ENCODE measurements at regions not wholly inside any gene's neighbourhood (a gene's known extent, or its start where the extent isn't known, plus 50 kb on each side); places are given as distances from the start of the nearest gene placed in this dataset.

DNA sequence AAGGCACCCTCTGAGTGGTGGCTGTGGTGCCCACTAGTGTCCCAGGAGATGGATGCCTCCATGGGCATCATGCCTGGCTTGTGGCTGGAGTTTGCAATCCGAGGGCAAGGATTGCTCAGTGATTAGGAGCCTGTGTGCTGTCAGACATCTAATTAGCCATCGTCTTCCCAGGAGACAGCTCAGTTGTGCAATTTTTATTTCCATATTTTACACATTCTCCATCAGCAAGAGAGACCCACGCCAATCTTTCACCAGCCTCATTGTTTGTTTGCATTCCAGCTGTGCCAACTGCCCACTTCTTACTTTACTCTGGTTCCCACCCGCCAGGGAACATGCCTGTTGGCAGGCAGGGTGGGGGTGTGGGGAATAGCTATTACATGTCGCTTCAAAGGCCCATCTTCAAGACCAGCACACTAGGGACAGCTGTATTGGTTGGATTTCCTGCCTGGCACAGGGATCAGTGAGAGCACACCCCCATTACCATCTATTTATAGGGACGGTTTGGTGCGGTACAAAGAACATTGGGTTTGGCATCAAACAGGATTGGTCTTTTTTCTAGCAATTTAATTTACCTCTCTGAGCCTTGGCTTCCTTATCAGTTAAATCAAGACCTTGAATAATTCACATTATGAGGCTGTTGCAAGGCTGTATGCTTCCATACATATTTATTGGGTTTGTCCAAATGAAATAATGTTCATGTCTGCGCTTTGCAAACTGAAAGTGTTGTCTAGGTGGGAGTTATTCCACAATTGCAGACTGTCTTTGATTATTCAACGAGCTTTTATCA, 80.7 kb upstream of the NAV2 start:
- Histone ChIP-seq H3K79me1 (ENCODE audit: low read depth, low read length) (no peaks in the 10 kb centered on the region), H3K14ac (ENCODE audit: insufficient read length) (no peak overlapping the region), H4K91ac (replicated peaks; ENCODE audit: insufficient read length, low read length) (no peak overlapping the region), H3K18ac (ENCODE audit: extremely low read depth, low read length) (no peak overlapping the region), H4K20me1 (replicated peaks in 1 of 2; ENCODE audit: control insufficient read depth in 1 of 2, insufficient read depth in 2 of 2, low read length in 2 of 2) (no peaks in the 10 kb centered on the region), H3K4ac (replicated peaks; ENCODE audit: insufficient read length, low read depth, low read length) (no peak overlapping the region), H4K5ac (ENCODE audit: insufficient read length, low read depth, low read length) (no peak overlapping the region), H3K27me3 (replicated peaks in 1 of 4; ENCODE audit: control insufficient read depth in 3 of 4, extremely low read depth in 1 of 4, insufficient read depth in 3 of 4, low read length in 3 of 4) (no peaks in the 10 kb centered on the region), H2BK120ac (replicated peaks; ENCODE audit: low read depth, low read length) (no peak overlapping the region), H3K23me2 (ENCODE audit: low read depth, low read length) (no peaks in the 10 kb centered on the region; the same call in 1 of the 2 replicates), H3K36me3 (ENCODE audit: control insufficient read depth in 2 of 4, insufficient read depth in 4 of 4, low read length in 3 of 4) (no peaks in the 10 kb centered on the region), H3K4me3 (ENCODE audit: extremely low read depth in 1 of 4, insufficient read depth in 2 of 4, low read depth in 3 of 4, low read length in 4 of 4) (no peak overlapping the region), H2AFZ (ENCODE audit: low read length) (no peak overlapping the region), H3K56ac (replicated peaks; ENCODE audit: insufficient read length, low read depth, low read length) (no peak overlapping the region), H3K4me1 (replicated peaks in 1 of 4; ENCODE audit: control insufficient read depth in 3 of 4, insufficient read depth in 4 of 4, low read length in 3 of 4) (no peaks in the 10 kb centered on the region; a peak in 1 of 7 replicates), H2BK15ac (ENCODE audit: low read length) (no peak overlapping the region), H3K23ac (ENCODE audit: insufficient read length) (no peak overlapping the region), H3K9me3 (ENCODE audit: insufficient read depth in 2 of 2, low read depth in 1 of 2, low read length in 1 of 2) (no peaks in the 10 kb centered on the region), H2BK12ac (ENCODE audit: low read depth, low read length) (no peak overlapping the region), H4K8ac (ENCODE audit: extremely low read depth, insufficient read depth, low read length) (no peak overlapping the region), H2BK5ac (ENCODE audit: low read depth, low read length) (no peak overlapping the region), H3K79me2 (ENCODE audit: control insufficient read depth in 1 of 2, insufficient read depth in 2 of 2, low read length in 2 of 2) (no peaks in the 10 kb centered on the region), H2AK5ac (ENCODE audit: low read depth, low read length) (no peak overlapping the region), H2BK20ac (ENCODE audit: low read length) (no peak overlapping the region), H3K9ac (replicated peaks in 1 of 4; ENCODE audit: extremely low read depth in 1 of 4, low read depth in 3 of 4, low read length in 3 of 4) (no peak overlapping the region), H3K4me2 (ENCODE audit: insufficient read depth in 1 of 2, low read depth in 2 of 2, low read length in 2 of 2) (no peak overlapping the region), H3K27ac (ENCODE audit: low read depth, low read length) (no peak overlapping the region)
- DNase-seq (ENCODE audit: low read depth in 1 of 2, low spot score in 2 of 2) (no peak), FAIRE-seq (no peak)
- WGBS, 2 experiments (ENCODE audit: extremely low coverage in 1 of 2, insufficient coverage in 1 of 2, insufficient read length in 1 of 2, insufficient replicate concordance in 2 of 2, low coverage in 1 of 2, low lambda C conversion rate in 2 of 2, missing lambda C conversion rate in 1 of 2) = 83% methylated on average over 9 of the region's 9 CpGs; no CpG with 5 or more reads in 1 of the 2 experiments
- POLR2A ChIA-PET (ENCODE audit: partially characterized antibody) = no interaction called here
- CTCF ChIA-PET (ENCODE audit: partially characterized antibody) = interaction anchor here (1.0 to 1.5 kb wide), 3 partner anchors 17 to 111 kb away, joined by 3 to 7 read pairs (median 4); no protein-coding TSS in a partner anchor
- TF ChIP-seq YY1 (IDR thresholded peaks at IDR 0.05; ENCODE audit: low read depth, low read length) (no peak), BACH1 (IDR thresholded peaks at IDR 0.05; ENCODE audit: low read length) (no peak), CHD2 (IDR thresholded peaks at IDR 0.05; ENCODE audit: low read length) (no peak), RXRA (IDR thresholded peaks at IDR 0.05; ENCODE audit: insufficient read depth, low read depth, low read length) (no peak), CBX5 (IDR thresholded peaks at IDR 0.05; ENCODE audit: low read depth, low read length) (no peak), HDAC6 (IDR thresholded peaks at IDR 0.05; ENCODE audit: low read depth, low read length) (no peak), NRF1 (IDR thresholded peaks at IDR 0.05; ENCODE audit: low read depth, low read length) (no peak), SP4 (IDR thresholded peaks at IDR 0.05; ENCODE audit: low read length) (no peak), SP1 (IDR thresholded peaks at IDR 0.05; ENCODE audit: low read depth, low read length) (no peak), EP300 (IDR thresholded peaks at IDR 0.05; ENCODE audit: borderline replicate concordance in 1 of 2, low read depth in 2 of 2, low read length in 2 of 2) (no peak), GTF2F1 (IDR thresholded peaks at IDR 0.05; ENCODE audit: borderline replicate concordance, low read depth, low read length) (no peak), BRCA1 (IDR thresholded peaks at IDR 0.05; ENCODE audit: low read depth, low read length) (no peak), GABPA (IDR thresholded peaks at IDR 0.05; ENCODE audit: borderline replicate concordance, insufficient read depth, low read length) (no peak)
